ENCODE measurements at regions not wholly inside any gene's neighbourhood (a gene's known extent, or its start where the extent isn't known, plus 50 kb on each side); places are given as distances from the start of the nearest gene placed in this dataset.

DNA sequence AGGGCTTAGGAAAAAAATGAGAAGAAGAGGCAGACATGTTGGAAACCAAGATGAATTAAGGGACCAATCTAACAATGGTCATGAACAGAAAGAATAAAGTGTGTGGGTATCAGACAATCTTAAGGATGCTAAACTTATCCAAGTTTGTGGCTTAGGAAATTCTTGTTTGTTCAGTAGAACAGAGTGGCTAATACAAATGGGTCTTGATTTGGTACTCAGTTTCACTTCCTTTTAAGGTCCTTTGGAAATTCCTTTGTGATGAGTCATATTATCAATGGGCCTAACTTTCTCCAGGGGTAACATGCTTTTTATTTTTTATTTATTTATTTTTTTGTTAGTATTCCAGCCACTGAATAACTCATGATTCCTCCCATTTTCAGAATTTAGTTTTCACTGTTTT is 1154.7 kb upstream of the FLRT2 start:
- no peak overlapping the region for H3K27ac ChIP-seq (ENCODE audit: extremely low read depth, low read depth, low read length)
- CTCF ChIA-PET = no interaction called here
- no peaks in the 10 kb centered on the region for H3K36me3 ChIP-seq (ENCODE audit: control insufficient read depth in 2 of 2, insufficient read depth in 1 of 2, low read length in 2 of 2)
- no peaks in the 10 kb centered on the region for H3K9me3 ChIP-seq (ENCODE audit: control insufficient read depth, insufficient read depth, low read depth, low read length)
- H3K4me1 ChIP-seq (ENCODE audit: control insufficient read depth, insufficient read depth, low read length) = no peaks in the 10 kb centered on the region
- no peak overlapping the region for H3K4me3 ChIP-seq (ENCODE audit: low read depth, low read length)
- TF ChIP-seq, protein P1, sequence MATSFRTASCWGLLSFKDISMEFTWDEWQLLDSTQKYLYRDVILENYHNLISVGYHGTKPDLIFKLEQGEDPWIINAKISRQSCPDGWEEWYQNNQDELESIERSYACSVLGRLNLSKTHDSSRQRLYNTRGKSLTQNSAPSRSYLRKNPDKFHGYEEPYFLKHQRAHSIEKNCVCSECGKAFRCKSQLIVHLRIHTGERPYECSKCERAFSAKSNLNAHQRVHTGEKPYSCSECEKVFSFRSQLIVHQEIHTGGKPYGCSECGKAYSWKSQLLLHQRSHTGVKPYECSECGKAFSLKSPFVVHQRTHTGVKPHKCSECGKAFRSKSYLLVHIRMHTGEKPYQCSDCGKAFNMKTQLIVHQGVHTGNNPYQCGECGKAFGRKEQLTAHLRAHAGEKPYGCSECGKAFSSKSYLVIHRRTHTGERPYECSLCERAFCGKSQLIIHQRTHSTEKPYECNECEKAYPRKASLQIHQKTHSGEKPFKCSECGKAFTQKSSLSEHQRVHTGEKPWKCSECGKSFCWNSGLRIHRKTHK (tag by site-specific recombination; IDR thresholded peaks at IDR 0.05) = no peak
- TF ChIP-seq ZNF585B (tag by site-specific recombination; IDR thresholded peaks at IDR 0.05) (no peak), ZNF658 (tag by site-specific recombination; IDR thresholded peaks at IDR 0.05) (no peak), ZNF433 (tag by site-specific recombination; IDR thresholded peaks at IDR 0.05; ENCODE audit: low read depth) (no peak), KLF10 (tag by site-specific recombination; IDR thresholded peaks at IDR 0.05) (no peak), ZNF221 (tag by site-specific recombination; IDR thresholded peaks at IDR 0.05; ENCODE audit: borderline replicate concordance) (no peak), ZNF792 (tag by site-specific recombination; IDR thresholded peaks at IDR 0.05) (no peak), ZSCAN30 (tag by site-specific recombination; IDR thresholded peaks at IDR 0.05) (no peak), GLI4 (tag by site-specific recombination; IDR thresholded peaks at IDR 0.05) (no peak), GLIS1 (tag by site-specific recombination; IDR thresholded peaks at IDR 0.05) (no peak)
- TF ChIP-seq, protein P2, sequence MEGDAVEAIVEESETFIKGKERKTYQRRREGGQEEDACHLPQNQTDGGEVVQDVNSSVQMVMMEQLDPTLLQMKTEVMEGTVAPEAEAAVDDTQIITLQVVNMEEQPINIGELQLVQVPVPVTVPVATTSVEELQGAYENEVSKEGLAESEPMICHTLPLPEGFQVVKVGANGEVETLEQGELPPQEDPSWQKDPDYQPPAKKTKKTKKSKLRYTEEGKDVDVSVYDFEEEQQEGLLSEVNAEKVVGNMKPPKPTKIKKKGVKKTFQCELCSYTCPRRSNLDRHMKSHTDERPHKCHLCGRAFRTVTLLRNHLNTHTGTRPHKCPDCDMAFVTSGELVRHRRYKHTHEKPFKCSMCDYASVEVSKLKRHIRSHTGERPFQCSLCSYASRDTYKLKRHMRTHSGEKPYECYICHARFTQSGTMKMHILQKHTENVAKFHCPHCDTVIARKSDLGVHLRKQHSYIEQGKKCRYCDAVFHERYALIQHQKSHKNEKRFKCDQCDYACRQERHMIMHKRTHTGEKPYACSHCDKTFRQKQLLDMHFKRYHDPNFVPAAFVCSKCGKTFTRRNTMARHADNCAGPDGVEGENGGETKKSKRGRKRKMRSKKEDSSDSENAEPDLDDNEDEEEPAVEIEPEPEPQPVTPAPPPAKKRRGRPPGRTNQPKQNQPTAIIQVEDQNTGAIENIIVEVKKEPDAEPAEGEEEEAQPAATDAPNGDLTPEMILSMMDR (tag by site-specific recombination; IDR thresholded peaks at IDR 0.05) = no peak
- POLR2A ChIA-PET = no interaction called here

DNA sequence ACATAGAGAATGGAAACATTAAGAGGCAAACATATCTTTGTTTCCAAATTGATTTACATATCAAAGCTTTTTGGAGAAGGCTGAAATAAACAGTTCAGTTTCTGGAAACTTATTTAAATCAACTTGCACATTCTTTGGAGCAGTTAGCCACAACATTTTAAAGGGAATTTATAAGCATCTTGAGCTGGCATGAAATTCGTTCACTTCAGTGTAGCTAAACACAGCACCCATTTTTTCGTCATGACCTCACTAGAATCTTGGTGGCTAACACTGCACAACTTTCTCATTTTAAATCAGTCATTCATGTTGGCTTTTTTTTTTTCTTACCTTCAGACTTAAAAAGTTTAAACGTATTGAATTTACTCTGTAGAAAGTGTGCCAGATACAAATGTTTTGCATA is 1139.9 kb upstream of the FLRT2 start:
- no peaks in the 10 kb centered on the region for H3K9me3 ChIP-seq (ENCODE audit: control insufficient read depth, insufficient read depth, low read depth, low read length)
- no peak for TF ChIP-seq ZBTB17 (tag by site-specific recombination; IDR thresholded peaks at IDR 0.05)
- TF ChIP-seq ZNF202 (tag by site-specific recombination; IDR thresholded peaks at IDR 0.05; ENCODE audit: borderline replicate concordance) = no peak
- TF ChIP-seq, protein P3, sequence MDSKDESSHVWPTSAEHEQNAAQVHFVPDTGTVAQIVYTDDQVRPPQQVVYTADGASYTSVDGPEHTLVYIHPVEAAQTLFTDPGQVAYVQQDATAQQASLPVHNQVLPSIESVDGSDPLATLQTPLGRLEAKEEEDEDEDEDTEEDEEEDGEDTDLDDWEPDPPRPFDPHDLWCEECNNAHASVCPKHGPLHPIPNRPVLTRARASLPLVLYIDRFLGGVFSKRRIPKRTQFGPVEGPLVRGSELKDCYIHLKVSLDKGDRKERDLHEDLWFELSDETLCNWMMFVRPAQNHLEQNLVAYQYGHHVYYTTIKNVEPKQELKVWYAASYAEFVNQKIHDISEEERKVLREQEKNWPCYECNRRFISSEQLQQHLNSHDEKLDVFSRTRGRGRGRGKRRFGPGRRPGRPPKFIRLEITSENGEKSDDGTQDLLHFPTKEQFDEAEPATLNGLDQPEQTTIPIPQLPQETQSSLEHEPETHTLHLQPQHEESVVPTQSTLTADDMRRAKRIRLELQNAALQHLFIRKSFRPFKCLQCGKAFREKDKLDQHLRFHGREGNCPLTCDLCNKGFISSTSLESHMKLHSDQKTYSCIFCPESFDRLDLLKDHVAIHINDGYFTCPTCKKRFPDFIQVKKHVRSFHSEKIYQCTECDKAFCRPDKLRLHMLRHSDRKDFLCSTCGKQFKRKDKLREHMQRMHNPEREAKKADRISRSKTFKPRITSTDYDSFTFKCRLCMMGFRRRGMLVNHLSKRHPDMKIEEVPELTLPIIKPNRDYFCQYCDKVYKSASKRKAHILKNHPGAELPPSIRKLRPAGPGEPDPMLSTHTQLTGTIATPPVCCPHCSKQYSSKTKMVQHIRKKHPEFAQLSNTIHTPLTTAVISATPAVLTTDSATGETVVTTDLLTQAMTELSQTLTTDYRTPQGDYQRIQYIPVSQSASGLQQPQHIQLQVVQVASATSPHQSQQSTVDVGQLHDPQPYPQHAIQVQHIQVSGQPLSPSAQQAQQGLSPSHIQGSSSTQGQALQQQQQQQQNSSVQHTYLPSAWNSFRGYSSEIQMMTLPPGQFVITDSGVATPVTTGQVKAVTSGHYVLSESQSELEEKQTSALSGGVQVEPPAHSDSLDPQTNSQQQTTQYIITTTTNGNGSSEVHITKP (tag by site-specific recombination; IDR thresholded peaks at IDR 0.05) = no peak
- TF ChIP-seq ZNF140 (tag by site-specific recombination; IDR thresholded peaks at IDR 0.05) = no peak
- TF ChIP-seq ZSCAN16 (tag by site-specific recombination; IDR thresholded peaks at IDR 0.05) = no peak
- no peak for TF ChIP-seq MEIS1 (CRISPR knock-in tag; IDR thresholded peaks at IDR 0.05; ENCODE audit: borderline replicate concordance)
- no peak for TF ChIP-seq ZNF561 (tag by site-specific recombination; IDR thresholded peaks at IDR 0.05; ENCODE audit: borderline replicate concordance)
- TF ChIP-seq ZNF792 (tag by site-specific recombination; IDR thresholded peaks at IDR 0.05) = no peak
- TF ChIP-seq ZFP37 (tag by site-specific recombination; IDR thresholded peaks at IDR 0.05) = no peak
- no peak for TF ChIP-seq ZNF184 (tag by site-specific recombination; IDR thresholded peaks at IDR 0.05)
- TF ChIP-seq ZNF121 (tag by site-specific recombination; IDR thresholded peaks at IDR 0.05) = no peak
- TF ChIP-seq, protein P4, sequence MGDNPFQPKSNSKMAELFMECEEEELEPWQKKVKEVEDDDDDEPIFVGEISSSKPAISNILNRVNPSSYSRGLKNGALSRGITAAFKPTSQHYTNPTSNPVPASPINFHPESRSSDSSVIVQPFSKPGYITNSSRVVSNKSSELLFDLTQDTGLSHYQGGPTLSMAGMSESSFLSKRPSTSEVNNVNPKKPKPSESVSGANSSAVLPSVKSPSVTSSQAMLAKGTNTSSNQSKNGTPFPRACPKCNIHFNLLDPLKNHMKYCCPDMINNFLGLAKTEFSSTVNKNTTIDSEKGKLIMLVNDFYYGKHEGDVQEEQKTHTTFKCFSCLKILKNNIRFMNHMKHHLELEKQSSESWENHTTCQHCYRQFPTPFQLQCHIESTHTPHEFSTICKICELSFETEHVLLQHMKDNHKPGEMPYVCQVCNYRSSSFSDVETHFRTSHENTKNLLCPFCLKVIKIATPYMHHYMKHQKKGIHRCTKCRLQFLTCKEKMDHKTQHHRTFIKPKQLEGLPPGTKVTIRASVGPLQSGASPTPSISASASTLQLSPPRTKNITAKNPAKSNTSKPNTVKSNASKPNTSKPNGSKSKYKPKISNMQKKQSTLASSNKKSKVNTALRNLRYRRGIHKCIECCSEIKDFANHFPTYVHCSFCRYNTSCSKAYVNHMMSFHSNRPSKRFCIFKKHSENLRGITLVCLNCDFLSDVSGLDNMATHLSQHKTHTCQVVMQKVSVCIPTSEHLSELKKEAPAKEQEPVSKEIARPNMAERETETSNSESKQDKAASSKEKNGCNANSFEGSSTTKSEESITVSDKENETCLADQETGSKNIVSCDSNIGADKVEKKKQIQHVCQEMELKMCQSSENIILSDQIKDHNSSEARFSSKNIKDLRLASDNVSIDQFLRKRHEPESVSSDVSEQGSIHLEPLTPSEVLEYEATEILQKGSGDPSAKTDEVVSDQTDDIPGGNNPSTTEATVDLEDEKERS (tag by site-specific recombination; IDR thresholded peaks at IDR 0.05) = no peak
- no peak for TF ChIP-seq MZF1 (tag by site-specific recombination; IDR thresholded peaks at IDR 0.05; ENCODE audit: borderline replicate concordance)
- TF ChIP-seq, protein P5, sequence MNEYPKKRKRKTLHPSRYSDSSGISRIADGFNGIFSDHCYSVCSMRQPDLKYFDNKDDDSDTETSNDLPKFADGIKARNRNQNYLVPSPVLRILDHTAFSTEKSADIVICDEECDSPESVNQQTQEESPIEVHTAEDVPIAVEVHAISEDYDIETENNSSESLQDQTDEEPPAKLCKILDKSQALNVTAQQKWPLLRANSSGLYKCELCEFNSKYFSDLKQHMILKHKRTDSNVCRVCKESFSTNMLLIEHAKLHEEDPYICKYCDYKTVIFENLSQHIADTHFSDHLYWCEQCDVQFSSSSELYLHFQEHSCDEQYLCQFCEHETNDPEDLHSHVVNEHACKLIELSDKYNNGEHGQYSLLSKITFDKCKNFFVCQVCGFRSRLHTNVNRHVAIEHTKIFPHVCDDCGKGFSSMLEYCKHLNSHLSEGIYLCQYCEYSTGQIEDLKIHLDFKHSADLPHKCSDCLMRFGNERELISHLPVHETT (tag by site-specific recombination; IDR thresholded peaks at IDR 0.05) = no peak
- no peaks in the 10 kb centered on the region for H3K4me1 ChIP-seq (ENCODE audit: control insufficient read depth, insufficient read depth, low read length)
- ChIA-PET POLR2A (no interaction called here), CTCF (interaction anchor here (0.6 kb wide), 1 partner anchor 452 kb away, joined by 3 read pairs; no protein-coding TSS in a partner anchor)
- H3K36me3 ChIP-seq (ENCODE audit: control insufficient read depth in 2 of 2, insufficient read depth in 1 of 2, low read length in 2 of 2) = no peaks in the 10 kb centered on the region
- H3K4me3 ChIP-seq (ENCODE audit: low read depth, low read length) = no peak overlapping the region
- no peak overlapping the region for H3K27ac ChIP-seq (ENCODE audit: extremely low read depth, low read depth, low read length)
